NCI-H1092 treated with DMSO at 0.1 percent for 48 hours (cell line): ENCODE measurements at regions not wholly inside any gene's neighbourhood (a gene's known extent, or its start where the extent isn't known, plus 50 kb on each side); places are given as distances from the start of the nearest gene placed in this dataset.

Experiments used
- DNase-seq: peaks from one replicate; lab custom pipeline; 2025; lab: John Stamatoyannopoulos, UW

DNA sequence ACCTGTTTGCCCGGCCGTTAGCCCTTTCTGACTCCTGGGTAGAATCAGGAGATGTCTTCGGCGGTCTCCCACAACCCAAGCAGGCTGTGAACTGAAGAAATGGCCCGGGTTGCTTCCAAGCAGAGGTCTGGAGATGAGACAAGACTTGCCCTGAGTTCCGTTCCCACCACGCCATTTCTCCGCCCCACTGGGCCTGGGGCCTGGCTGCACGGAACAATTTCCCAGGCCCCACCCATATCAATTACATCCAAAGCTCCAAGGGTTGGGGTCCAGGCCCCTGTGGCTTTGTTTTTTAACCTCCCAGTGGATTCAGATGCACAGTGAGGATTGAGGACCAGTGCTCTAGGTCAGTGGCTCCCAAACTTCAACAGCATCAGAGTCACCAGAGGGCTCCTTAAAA, 214.5 kb upstream of the ARID1B start:
- no peak for DNase-seq

DNA sequence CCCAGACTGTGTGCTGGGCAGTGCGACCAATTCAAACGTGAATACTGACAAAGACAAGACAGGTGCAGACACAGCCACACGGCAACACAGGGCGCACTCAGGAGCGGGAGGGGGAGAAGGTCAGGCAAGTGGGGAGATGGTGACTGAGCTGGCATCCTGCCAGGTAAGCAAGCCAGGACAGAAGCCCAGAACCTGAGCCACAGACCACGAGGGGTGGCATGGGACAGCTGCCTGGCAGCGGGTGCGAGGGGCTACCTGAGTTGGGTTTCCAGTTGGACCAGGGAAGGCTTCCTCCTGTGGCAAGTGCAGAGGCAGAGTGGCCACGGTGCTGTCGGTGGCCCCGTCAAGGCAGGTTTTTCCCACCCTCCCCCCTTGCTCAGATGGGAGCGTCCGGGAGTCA, 215.2 kb upstream of the ARID1B start:
- no peak for DNase-seq

- DNase-seq, result no peak
These were observed 216.7 kb upstream of the ARID1B start for GRCh38 chr6:156560476-156560875.

DNA sequence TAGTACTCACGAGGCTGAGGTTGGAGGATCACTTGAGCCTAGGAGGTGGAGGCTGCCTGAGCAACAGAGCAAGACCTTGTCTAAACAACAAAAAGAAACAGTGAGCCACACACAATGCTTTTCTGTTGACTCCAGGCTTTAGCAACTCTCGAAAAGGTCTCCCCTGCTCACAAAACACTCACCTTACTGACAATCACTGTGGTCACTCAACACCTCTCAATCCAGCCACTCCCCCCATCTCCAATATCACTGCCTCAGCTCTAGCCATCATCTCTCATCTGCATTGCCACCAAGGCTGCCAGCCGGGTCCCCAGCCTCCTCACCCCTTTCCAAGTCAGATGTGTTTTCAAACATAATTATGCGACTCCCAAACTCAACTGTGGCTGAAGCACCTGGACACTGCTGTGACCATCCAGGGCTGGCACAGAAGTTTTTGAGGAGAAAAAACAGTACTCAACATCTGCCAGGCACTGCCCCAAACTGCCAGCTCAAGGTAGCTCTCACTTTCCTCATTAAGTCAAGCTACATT, 218.0 kb upstream of the ARID1B start:
- DNase-seq, result no peak

- DNase-seq, result no peak
These were observed 219.3 kb upstream of the ARID1B start for GRCh38 chr6:156557911-156558259.

- peak; percentile 98 for DNase-seq
These were observed 219.8 kb upstream of the ARID1B start for GRCh38 chr6:156557251-156557910.

DNA sequence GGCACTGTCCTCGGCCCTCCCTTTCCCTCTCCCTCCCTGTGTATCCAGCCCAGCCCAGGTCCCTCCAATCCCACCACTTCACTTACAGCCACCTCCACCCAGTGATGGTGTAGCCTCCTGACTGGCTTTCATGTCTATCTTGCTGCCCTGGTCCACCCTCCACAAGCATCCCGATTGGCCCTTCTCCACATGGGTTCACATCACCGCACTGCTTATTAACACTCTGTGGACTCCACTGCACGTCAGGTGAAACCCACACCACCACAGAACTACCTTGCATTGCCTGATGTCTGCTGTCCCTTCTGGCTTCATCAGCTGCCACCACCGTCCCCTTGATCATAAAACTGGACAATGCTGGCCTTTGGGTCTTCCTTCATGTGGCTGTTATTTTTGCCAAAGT, 220.4 kb upstream of the ARID1B start:
- DNase-seq, result peak; percentile 62

DNA sequence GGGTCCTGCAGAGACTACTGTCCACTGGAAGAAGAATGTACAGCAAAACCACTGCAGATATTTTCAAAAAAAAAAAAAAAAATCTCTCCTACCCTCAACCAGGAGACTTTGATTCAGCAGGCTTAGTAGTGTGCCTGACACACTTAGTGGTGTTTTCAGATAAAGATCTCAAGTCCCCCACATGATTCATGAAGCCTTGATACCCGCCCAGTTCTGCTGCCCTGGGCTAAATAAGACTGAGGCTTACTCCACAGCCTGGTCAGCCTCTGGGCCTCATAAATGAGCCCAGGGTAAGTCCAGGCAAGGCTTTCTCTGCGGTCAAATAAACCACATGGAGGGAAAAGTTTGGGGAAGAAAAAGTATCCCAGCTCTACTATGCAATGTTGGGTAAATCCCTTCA, 222.1 kb upstream of the ARID1B start:
- no peak for DNase-seq

GRCh38 chr6:156554160-156554559, 223.0 kb upstream of the ARID1B start:
- no peak for DNase-seq

- no peak for DNase-seq
These were observed 224.3 kb upstream of the ARID1B start for GRCh38 chr6:156552849-156553248.

- no peak for DNase-seq
These were observed 226.2 kb upstream of the ARID1B start for GRCh38 chr6:156550949-156551348.

- no peak for DNase-seq
These were observed 231.2 kb upstream of the ARID1B start for GRCh38 chr6:156545931-156546330.

GRCh38 chr6:156545021-156545420, 232.2 kb upstream of the ARID1B start:
- DNase-seq, result no peak

- DNase-seq, result no peak
These were observed 233.1 kb upstream of the ARID1B start for GRCh38 chr6:156544046-156544445.

GRCh38 chr6:156543431-156543830, 233.7 kb upstream of the ARID1B start:
- DNase-seq, result no peak

- no peak for DNase-seq
These were observed 238.1 kb upstream of the ARID1B start for GRCh38 chr6:156538875-156539660.

DNA sequence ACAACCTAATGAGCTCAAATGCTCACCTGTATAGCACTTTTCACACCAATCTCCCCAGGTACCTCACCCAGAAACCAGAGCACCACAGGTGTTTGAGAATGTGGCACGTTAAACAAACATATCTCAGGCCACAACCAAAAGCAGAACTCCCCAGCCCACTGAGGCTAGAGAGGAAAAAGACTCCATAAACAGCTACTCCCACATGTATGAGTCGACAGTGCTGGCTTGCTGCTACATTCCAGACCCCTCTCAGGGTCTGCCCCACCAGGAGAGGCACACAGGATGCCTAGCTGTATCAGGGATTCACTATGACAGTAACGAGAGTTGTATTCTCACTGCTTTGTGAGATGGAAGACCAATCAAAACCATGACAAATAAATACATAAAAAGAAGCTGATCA, 242.6 kb upstream of the ARID1B start:
- DNase-seq, result no peak

DNA sequence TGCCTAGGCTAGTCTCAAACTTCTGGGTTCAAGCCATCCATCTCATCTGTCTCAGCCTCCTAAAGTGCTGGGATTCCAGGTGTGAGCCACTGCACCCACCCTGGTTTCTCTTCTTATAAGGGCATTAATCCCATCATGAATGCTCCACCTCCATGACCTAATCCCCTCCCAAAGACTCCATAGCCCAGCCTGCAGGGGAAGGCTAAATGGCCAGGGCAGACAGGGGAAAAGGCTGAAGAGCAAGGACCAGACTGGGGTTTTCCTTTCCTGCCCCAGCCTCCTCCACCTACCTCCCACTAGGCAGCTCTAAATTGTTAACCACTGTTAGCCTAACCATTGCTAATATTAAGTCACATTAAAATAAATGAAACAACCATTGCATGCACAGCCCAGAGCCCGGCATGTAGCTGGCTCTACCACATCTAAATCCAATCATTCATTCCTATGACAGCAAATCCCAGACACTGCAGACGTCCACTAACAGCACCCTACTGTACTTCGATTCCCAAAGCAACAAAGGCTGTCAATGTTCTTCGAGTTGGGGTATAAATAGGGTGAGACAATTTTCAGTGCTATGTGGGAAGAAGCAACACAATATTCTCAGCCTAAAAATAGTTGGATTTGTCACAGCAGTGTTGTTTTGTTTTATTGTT, 243.2 kb upstream of the ARID1B start:
- DNase-seq, result no peak

GRCh38 chr6:156526081-156526480, 251.1 kb upstream of the ARID1B start:
- no peak for DNase-seq

DNA sequence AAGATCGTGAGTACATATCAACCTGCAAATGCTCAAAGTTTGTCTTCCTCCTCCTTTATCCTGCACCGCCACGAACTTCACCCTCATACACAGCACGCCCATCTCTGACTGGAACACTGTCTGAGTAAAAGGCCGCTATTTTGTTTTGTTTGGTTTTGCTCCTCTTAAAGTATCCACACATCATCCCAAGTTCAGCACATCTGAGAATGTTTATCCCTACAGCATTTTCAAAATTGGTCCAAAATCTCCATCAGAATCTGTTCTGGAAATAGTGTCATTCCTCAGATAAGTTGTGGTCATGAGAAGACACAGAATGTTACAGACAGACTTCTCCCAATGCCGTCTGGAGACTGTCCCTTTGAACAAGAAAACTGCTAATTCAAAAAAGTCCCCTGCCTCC, 251.6 kb upstream of the ARID1B start:
- no peak for DNase-seq

GRCh38 chr6:156519940-156520339, 257.2 kb upstream of the ARID1B start:
- no peak for DNase-seq

GRCh38 chr6:156517088-156517487, 260.1 kb upstream of the ARID1B start:
- no peak for DNase-seq

- no peak for DNase-seq
These were observed 261.9 kb upstream of the ARID1B start for GRCh38 chr6:156515242-156515641.
